ENCODE measurements at regions not wholly inside any gene's neighbourhood (a gene's known extent, or its start where the extent isn't known, plus 50 kb on each side); places are given as distances from the start of the nearest gene placed in this dataset.
"Not testable (repeated sequence)": the region's sequence is repeated elsewhere in the genome, so short reads cannot be mapped to it uniquely, and the experiment has no call there.

DNA sequence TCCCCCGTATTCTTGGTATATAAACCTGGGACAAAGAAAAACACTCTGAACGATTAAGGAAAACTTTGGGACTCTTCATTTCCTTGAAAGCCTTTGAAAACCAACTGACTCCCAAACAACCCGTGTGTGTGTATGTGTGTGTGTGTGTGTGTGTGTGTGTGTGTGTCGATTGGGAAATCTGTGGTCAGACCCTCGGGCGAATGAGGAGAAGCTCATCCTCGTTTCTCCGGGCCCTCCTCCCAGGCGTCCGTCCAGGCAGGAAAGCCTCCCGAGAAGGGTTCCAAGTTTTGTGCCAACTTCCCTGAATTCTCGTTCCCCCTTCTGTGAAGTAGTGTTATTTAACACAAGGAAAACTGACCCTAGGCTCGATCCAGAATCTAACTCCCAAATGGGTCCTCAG lies 4411.6 kb upstream of the TPTE start:
- not testable (repeated sequence) for H3K27me3 ChIP-seq (ENCODE audit: control insufficient read depth in 3 of 3, insufficient read depth in 3 of 3, low read length in 3 of 3); H3K4me1 ChIP-seq (ENCODE audit: control insufficient read depth in 3 of 3, insufficient read depth in 2 of 3, low read depth in 1 of 3, low read length in 2 of 3); DNase-seq; H3K27ac ChIP-seq (ENCODE audit: low read depth in 1 of 3, low read length in 2 of 3); H3K9me3 ChIP-seq (ENCODE audit: control insufficient read depth in 2 of 2, insufficient read depth in 1 of 2, low read depth in 1 of 2, low read length in 1 of 2); FAIRE-seq; H3K36me3 ChIP-seq (ENCODE audit: control insufficient read depth in 3 of 3, insufficient read depth in 2 of 3, low read depth in 1 of 3, low read length in 3 of 3); H3K4me3 ChIP-seq (ENCODE audit: low read depth in 1 of 3, low read length in 3 of 3)
- WGBS, 3 donors, result 34 to 40% methylated on average over 1 to 9 of the region's 13 CpGs; no CpG with 5 or more reads in 1 of the 3 donors

DNA sequence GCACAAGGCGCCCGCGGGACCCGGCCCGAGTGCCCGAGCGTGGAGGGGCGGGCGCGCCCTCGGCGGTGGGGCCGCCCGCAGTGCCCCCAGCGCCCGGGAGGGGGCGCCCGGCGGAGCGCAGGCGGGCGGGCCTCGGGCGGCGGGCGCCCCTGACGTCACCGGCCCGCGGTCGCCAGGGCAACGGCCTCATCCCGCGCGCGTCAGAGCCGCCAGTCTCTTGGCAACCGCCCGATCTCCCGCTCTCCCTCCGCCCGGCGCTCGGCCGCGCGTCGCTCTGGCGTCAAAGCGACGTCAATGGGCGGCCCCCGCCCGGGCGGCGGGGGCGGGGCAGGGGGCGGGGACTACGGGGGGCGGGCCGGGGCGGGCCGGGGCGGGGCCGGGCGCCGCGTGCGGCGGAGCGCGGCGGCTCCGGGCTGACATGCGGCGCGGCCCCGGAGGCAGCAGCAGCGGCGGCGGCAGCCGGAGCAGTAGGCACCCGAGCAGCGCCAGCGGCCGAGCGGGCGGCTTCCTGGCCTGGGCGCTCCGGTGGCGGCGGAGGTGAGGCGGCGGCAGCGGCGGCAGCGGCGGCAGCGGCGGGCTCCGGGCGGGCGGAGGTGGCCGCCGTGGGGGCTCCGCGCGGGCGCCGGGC lies 4410.6 kb upstream of the TPTE start:
- H3K4me1 ChIP-seq (ENCODE audit: control insufficient read depth in 3 of 3, insufficient read depth in 2 of 3, low read depth in 1 of 3, low read length in 2 of 3); H3K36me3 ChIP-seq (ENCODE audit: control insufficient read depth in 3 of 3, insufficient read depth in 2 of 3, low read depth in 1 of 3, low read length in 3 of 3); H3K9me3 ChIP-seq (ENCODE audit: control insufficient read depth in 2 of 2, insufficient read depth in 1 of 2, low read depth in 1 of 2, low read length in 1 of 2); DNase-seq; H3K4me3 ChIP-seq (ENCODE audit: low read depth in 1 of 3, low read length in 3 of 3); FAIRE-seq; H3K27me3 ChIP-seq (ENCODE audit: control insufficient read depth in 3 of 3, insufficient read depth in 3 of 3, low read length in 3 of 3); H3K27ac ChIP-seq (ENCODE audit: low read depth in 1 of 3, low read length in 2 of 3): not testable (repeated sequence)
- no CpG with 5 or more reads among the region's 110 CpGs for WGBS, 3 donors

DNA sequence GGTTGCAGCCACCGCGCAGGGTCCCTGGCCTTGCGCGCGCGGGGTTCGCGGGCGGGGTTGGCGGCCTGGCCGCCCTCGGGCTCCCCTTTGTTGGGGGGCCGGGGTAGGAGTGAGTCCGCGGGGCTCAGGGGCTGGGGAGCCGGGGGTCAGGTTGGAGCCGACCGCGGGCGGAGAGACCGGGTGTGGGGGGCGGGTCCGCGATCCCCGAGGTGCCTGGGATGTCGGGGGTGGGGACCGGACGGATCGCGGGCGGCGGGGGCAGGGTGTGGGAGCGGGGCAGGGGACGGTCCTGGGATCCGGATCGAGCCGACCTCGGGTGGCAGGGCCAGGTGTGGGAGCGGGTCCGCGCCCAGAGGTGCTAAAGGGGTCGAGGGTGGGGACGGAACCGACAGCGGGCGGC lies 4410.0 kb upstream of the TPTE start:
- H3K27ac ChIP-seq (ENCODE audit: low read depth in 1 of 3, low read length in 2 of 3); FAIRE-seq; H3K36me3 ChIP-seq (ENCODE audit: control insufficient read depth in 3 of 3, insufficient read depth in 2 of 3, low read depth in 1 of 3, low read length in 3 of 3); DNase-seq; H3K27me3 ChIP-seq (ENCODE audit: control insufficient read depth in 3 of 3, insufficient read depth in 3 of 3, low read length in 3 of 3); H3K4me1 ChIP-seq (ENCODE audit: control insufficient read depth in 3 of 3, insufficient read depth in 2 of 3, low read depth in 1 of 3, low read length in 2 of 3); H3K9me3 ChIP-seq (ENCODE audit: control insufficient read depth in 2 of 2, insufficient read depth in 1 of 2, low read depth in 1 of 2, low read length in 1 of 2): not testable (repeated sequence)
- peak overlapping the region in 1 of 3 donors; percentile 35 for H3K4me3 ChIP-seq (ENCODE audit: low read depth in 1 of 3, low read length in 3 of 3)
- 1% methylated on average over 17 of the region's 46 CpGs; no CpG with 5 or more reads in 2 of the 3 donors for WGBS, 3 donors

DNA sequence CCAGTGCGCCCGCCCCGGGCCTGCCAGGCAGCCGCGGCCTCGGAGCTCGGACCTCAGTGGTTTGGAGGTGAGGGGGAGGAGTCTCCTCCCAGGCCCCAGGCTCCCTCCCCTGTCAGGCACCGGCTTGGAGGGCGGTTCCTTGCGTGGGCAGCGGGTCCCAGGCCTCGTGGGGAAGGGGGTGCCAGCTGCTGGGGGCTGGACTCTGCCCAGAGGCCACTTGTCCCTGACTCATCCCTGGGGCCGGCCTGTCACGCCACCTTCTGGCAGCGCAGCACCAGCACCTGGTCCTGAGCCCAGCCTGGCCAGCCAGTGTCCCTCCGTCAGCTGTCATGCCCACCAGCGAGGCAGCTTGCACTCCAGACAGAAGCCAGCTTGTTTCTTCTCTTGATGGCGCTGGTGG lies 4403.0 kb upstream of the TPTE start:
- DNase-seq; H3K36me3 ChIP-seq (ENCODE audit: control insufficient read depth in 3 of 3, insufficient read depth in 2 of 3, low read depth in 1 of 3, low read length in 3 of 3); H3K27me3 ChIP-seq (ENCODE audit: control insufficient read depth in 3 of 3, insufficient read depth in 3 of 3, low read length in 3 of 3); FAIRE-seq; H3K4me1 ChIP-seq (ENCODE audit: control insufficient read depth in 3 of 3, insufficient read depth in 2 of 3, low read depth in 1 of 3, low read length in 2 of 3); H3K27ac ChIP-seq (ENCODE audit: low read depth in 1 of 3, low read length in 2 of 3); H3K9me3 ChIP-seq (ENCODE audit: control insufficient read depth in 2 of 2, insufficient read depth in 1 of 2, low read depth in 1 of 2, low read length in 1 of 2); H3K4me3 ChIP-seq (ENCODE audit: low read depth in 1 of 3, low read length in 3 of 3): not testable (repeated sequence)
- WGBS, 3 donors, result 75% methylated on average over 5 of the region's 18 CpGs; no CpG with 5 or more reads in 2 of the 3 donors

DNA sequence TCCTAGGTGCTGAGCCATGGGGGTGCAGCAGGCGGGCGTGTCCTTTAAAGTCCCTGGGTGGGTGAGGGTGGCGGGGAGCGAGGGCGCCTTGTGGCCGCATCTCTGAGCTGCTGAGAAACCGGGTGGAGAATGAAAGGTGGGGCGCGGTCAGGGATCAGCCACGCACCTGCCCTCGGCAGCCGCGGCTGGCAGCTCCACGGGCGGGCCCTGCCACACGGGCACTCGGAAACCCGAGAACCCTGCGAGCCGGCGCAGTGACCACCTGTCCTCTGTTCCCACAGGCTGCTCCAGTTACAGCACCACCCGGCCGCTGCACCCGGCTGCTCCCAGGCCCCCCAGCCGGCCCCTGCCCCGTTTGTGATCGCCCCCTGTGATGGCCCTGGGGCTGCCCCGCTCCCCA lies 4400.5 kb upstream of the TPTE start:
- not testable (repeated sequence) for H3K36me3 ChIP-seq (ENCODE audit: control insufficient read depth in 3 of 3, insufficient read depth in 2 of 3, low read depth in 1 of 3, low read length in 3 of 3); DNase-seq; H3K9me3 ChIP-seq (ENCODE audit: control insufficient read depth in 2 of 2, insufficient read depth in 1 of 2, low read depth in 1 of 2, low read length in 1 of 2); H3K27me3 ChIP-seq (ENCODE audit: control insufficient read depth in 3 of 3, insufficient read depth in 3 of 3, low read length in 3 of 3); H3K4me3 ChIP-seq (ENCODE audit: low read depth in 1 of 3, low read length in 3 of 3); H3K4me1 ChIP-seq (ENCODE audit: control insufficient read depth in 3 of 3, insufficient read depth in 2 of 3, low read depth in 1 of 3, low read length in 2 of 3); H3K27ac ChIP-seq (ENCODE audit: low read depth in 1 of 3, low read length in 2 of 3); FAIRE-seq
- 55 to 70% methylated on average over 8 to 15 of the region's 28 CpGs; no CpG with 5 or more reads in 1 of the 3 donors for WGBS, 3 donors

DNA sequence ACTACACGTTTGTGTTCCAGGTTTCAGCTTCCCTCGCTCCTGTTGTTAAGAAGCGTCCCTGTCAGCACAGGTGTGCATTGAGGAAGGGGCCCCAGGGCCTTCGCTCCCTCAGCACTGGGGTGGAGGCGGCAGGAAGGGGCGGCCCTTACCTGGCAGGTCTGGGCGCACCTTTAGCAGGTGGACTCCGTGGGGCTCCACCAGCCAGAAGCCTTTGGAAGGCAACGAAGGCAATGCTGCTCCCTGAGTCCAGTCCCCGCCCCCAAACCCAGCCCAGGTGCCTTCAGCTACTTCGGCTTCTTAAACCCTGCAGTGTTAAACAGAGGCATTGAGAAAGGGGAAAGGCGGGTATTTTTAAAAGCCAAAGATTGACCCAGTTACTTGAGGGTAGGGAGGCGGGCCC lies 4398.8 kb upstream of the TPTE start:
- H3K4me1 ChIP-seq (ENCODE audit: control insufficient read depth in 3 of 3, insufficient read depth in 2 of 3, low read depth in 1 of 3, low read length in 2 of 3); H3K4me3 ChIP-seq (ENCODE audit: low read depth in 1 of 3, low read length in 3 of 3); H3K27me3 ChIP-seq (ENCODE audit: control insufficient read depth in 3 of 3, insufficient read depth in 3 of 3, low read length in 3 of 3); H3K36me3 ChIP-seq (ENCODE audit: control insufficient read depth in 3 of 3, insufficient read depth in 2 of 3, low read depth in 1 of 3, low read length in 3 of 3); FAIRE-seq; H3K27ac ChIP-seq (ENCODE audit: low read depth in 1 of 3, low read length in 2 of 3); DNase-seq; H3K9me3 ChIP-seq (ENCODE audit: control insufficient read depth in 2 of 2, insufficient read depth in 1 of 2, low read depth in 1 of 2, low read length in 1 of 2): not testable (repeated sequence)
- WGBS, 3 donors, result 57 to 73% (median 65%) methylated on average over 3 to 7 of the region's 13 CpGs

DNA sequence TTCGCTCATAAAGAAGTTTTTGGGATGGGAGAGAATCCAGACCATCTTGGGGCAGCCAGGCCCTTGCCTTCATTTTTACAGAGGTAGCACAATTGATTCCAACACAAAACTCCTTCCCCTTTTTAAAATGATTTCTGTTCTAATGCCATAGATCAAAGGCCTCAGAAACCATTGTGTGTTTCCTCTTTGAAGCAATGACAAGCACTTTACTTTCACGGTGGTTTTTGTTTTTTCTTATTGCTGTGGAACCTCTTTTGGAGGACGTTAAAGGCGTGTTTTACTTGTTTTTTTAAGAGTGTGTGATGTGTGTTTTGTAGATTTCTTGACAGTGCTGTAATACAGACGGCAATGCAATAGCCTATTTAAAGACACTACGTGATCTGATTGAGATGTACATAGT lies 4398.2 kb upstream of the TPTE start:
- not testable (repeated sequence) for H3K27me3 ChIP-seq (ENCODE audit: control insufficient read depth in 3 of 3, insufficient read depth in 3 of 3, low read length in 3 of 3); H3K36me3 ChIP-seq (ENCODE audit: control insufficient read depth in 3 of 3, insufficient read depth in 2 of 3, low read depth in 1 of 3, low read length in 3 of 3); DNase-seq; FAIRE-seq; H3K4me1 ChIP-seq (ENCODE audit: control insufficient read depth in 3 of 3, insufficient read depth in 2 of 3, low read depth in 1 of 3, low read length in 2 of 3); H3K9me3 ChIP-seq (ENCODE audit: control insufficient read depth in 2 of 2, insufficient read depth in 1 of 2, low read depth in 1 of 2, low read length in 1 of 2); H3K4me3 ChIP-seq (ENCODE audit: low read depth in 1 of 3, low read length in 3 of 3); H3K27ac ChIP-seq (ENCODE audit: low read depth in 1 of 3, low read length in 2 of 3)
- WGBS, 3 donors, result no CpG with 5 or more reads among the region's 6 CpGs

DNA sequence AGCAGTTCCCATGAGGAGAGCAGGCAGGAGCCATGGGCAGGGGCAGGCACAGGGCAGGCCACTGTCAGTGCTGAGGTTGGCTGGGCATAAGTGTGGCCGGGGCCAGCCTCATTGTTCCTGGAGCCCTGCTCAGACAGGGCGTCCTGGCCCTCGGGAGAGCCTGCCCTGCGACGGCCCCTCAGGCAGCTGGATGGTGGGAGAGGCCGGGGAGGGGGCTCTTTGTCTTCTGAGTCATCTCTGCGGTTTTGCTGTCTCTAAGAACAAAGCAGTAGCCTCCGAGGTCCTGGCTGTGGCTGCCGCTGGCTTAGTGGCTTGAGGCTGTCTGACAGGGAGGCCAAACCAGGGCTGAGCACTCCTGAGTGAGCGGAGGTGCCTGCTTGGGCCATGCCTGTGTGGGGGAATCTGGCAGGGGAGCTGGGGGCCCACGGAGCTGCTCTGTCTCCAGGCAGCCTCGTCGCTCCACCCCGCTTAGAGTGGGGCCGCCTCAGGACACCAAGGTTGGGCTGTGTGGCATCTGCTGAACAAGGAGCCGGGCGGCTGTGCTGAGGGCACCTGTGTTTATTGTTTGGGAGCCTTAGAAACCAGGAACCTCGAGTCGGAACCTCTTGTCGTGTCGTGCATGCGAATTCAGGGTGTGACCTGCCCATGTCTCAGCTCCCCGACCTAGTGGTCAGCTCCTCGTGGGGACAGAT lies 4395.7 kb upstream of the TPTE start:
- not testable (repeated sequence) for H3K27ac ChIP-seq (ENCODE audit: low read depth in 1 of 3, low read length in 2 of 3); H3K4me3 ChIP-seq (ENCODE audit: low read depth in 1 of 3, low read length in 3 of 3); FAIRE-seq; H3K27me3 ChIP-seq (ENCODE audit: control insufficient read depth in 3 of 3, insufficient read depth in 3 of 3, low read length in 3 of 3); H3K9me3 ChIP-seq (ENCODE audit: control insufficient read depth in 2 of 2, insufficient read depth in 1 of 2, low read depth in 1 of 2, low read length in 1 of 2); H3K4me1 ChIP-seq (ENCODE audit: control insufficient read depth in 3 of 3, insufficient read depth in 2 of 3, low read depth in 1 of 3, low read length in 2 of 3); H3K36me3 ChIP-seq (ENCODE audit: control insufficient read depth in 3 of 3, insufficient read depth in 2 of 3, low read depth in 1 of 3, low read length in 3 of 3)
- WGBS, 3 donors, result 54 to 79% (median 69%) methylated on average over 5 to 7 of the region's 24 CpGs
- DNase-seq, result peak in 1 of 2 donors; percentile 0
